Activated T-cell treated with anti-CD3 and anti-CD28 coated beads, Interleukin-2, amount 50 U/mL, for 24 hours (primary cell): ENCODE measurements at regions not wholly inside any gene's neighbourhood (a gene's known extent, or its start where the extent isn't known, plus 50 kb on each side); places are given as distances from the start of the nearest gene placed in this dataset.

Source experiments
- DNase-seq: peaks from one replicate; pipeline ENCODE4 v3.0.0-alpha.2; 2020
- H3K27ac Mint-ChIP-seq: 2 replicates; pipeline ENCODE4 v1.8.0; 2020; ENCODE audit warnings: mild to moderate bottlenecking, mixed read lengths
- H3K27me3 Mint-ChIP-seq: 2 replicates; pipeline ENCODE4 v1.8.0; 2020; ENCODE audit warnings: mixed read lengths
- H3K36me3 Mint-ChIP-seq: 2 replicates; pipeline ENCODE4 v1.8.0; 2020; ENCODE audit warnings: low read depth, mixed read lengths
- H3K4me1 Mint-ChIP-seq: 2 replicates; pipeline ENCODE4 v1.8.0; 2020; ENCODE audit warnings: low read depth, mixed read lengths
- H3K4me3 Mint-ChIP-seq: 2 replicates; pipeline ENCODE4 v1.8.0; 2020; ENCODE audit warnings: mild to moderate bottlenecking, moderate library complexity, mixed read lengths
- H3K9me3 Mint-ChIP-seq: 2 replicates; pipeline ENCODE4 v1.8.0; 2020; ENCODE audit warnings: mixed read lengths

- no peak overlapping the region for H3K27ac Mint-ChIP-seq
- DNase-seq: no peak
- H3K27me3 Mint-ChIP-seq: peaks cover 14% of the 10 kb centered on the region
- H3K36me3 Mint-ChIP-seq: no peaks in the 10 kb centered on the region
- no peak overlapping the region for H3K4me3 Mint-ChIP-seq
- H3K4me1 Mint-ChIP-seq: no peaks in the 10 kb centered on the region
- peaks cover 21% of the 10 kb centered on the region for H3K9me3 Mint-ChIP-seq
Measured at GRCh38 chr7:92932450-92932849, 96.1 kb upstream of the CDK6 start.

GRCh38 chr7:92930404-92930803 lies 94.0 kb upstream of the CDK6 start:
- Mint-ChIP-seq H3K4me1 (no peaks in the 10 kb centered on the region), H3K27me3 (peaks cover 18% of the 10 kb centered on the region), H3K27ac (no peak overlapping the region), H3K4me3 (no peak overlapping the region), H3K9me3 (peaks cover 21% of the 10 kb centered on the region), H3K36me3 (no peaks in the 10 kb centered on the region)
- DNase-seq: no peak

- Mint-ChIP-seq H3K36me3 (no peaks in the 10 kb centered on the region), H3K4me3 (no peak overlapping the region), H3K9me3 (peaks cover 19% of the 10 kb centered on the region), H3K4me1 (no peaks in the 10 kb centered on the region), H3K27ac (no peak overlapping the region), H3K27me3 (peaks cover 22% of the 10 kb centered on the region)
- DNase-seq: no peak
Measured at GRCh38 chr7:92926697-92927044, 90.3 kb upstream of the CDK6 start.

- no peak for DNase-seq
- Mint-ChIP-seq H3K4me3 (no peak overlapping the region), H3K27me3 (peaks cover 22% of the 10 kb centered on the region), H3K27ac (no peak overlapping the region), H3K36me3 (no peaks in the 10 kb centered on the region), H3K9me3 (peaks cover 16% of the 10 kb centered on the region), H3K4me1 (no peaks in the 10 kb centered on the region)
Measured at GRCh38 chr7:92925876-92926696, 89.7 kb upstream of the CDK6 start.

- no peak for DNase-seq
- no peak overlapping the region for H3K27ac Mint-ChIP-seq
- H3K27me3 Mint-ChIP-seq: peaks cover 22% of the 10 kb centered on the region
- no peaks in the 10 kb centered on the region for H3K36me3 Mint-ChIP-seq
- no peak overlapping the region for H3K4me3 Mint-ChIP-seq
- peaks cover 5% of the 10 kb centered on the region for H3K9me3 Mint-ChIP-seq
- H3K4me1 Mint-ChIP-seq: no peaks in the 10 kb centered on the region
Measured at GRCh38 chr7:92924800-92925199, 88.4 kb upstream of the CDK6 start.

- DNase-seq: no peak
- no peaks in the 10 kb centered on the region for H3K9me3 Mint-ChIP-seq
- H3K36me3 Mint-ChIP-seq: no peaks in the 10 kb centered on the region
- H3K4me3 Mint-ChIP-seq: no peak overlapping the region
- peaks cover 2% of the 10 kb centered on the region for H3K27me3 Mint-ChIP-seq
- H3K27ac Mint-ChIP-seq: no peak overlapping the region
- no peaks in the 10 kb centered on the region for H3K4me1 Mint-ChIP-seq
Measured at GRCh38 chr7:92917230-92917629, 80.9 kb upstream of the CDK6 start.

- DNase-seq: no peak
- H3K4me1 Mint-ChIP-seq: no peaks in the 10 kb centered on the region
- no peaks in the 10 kb centered on the region for H3K9me3 Mint-ChIP-seq
- H3K27me3 Mint-ChIP-seq: no peaks in the 10 kb centered on the region
- no peak overlapping the region for H3K27ac Mint-ChIP-seq
- H3K36me3 Mint-ChIP-seq: no peaks in the 10 kb centered on the region
- H3K4me3 Mint-ChIP-seq: no peak overlapping the region
Measured at GRCh38 chr7:92916770-92917224, 80.4 kb upstream of the CDK6 start.

GRCh38 chr7:92915348-92915747 lies 79.0 kb upstream of the CDK6 start:
- DNase-seq: no peak
- H3K36me3 Mint-ChIP-seq: no peaks in the 10 kb centered on the region
- H3K4me3 Mint-ChIP-seq: no peak overlapping the region
- no peaks in the 10 kb centered on the region for H3K27me3 Mint-ChIP-seq
- no peaks in the 10 kb centered on the region for H3K4me1 Mint-ChIP-seq
- peaks cover 2% of the 10 kb centered on the region for H3K9me3 Mint-ChIP-seq
- H3K27ac Mint-ChIP-seq: no peak overlapping the region

GRCh38 chr7:92914645-92915044 lies 78.3 kb upstream of the CDK6 start:
- Mint-ChIP-seq H3K27ac (no peak overlapping the region), H3K4me3 (no peak overlapping the region), H3K4me1 (peaks cover 1% of the 10 kb centered on the region), H3K36me3 (no peaks in the 10 kb centered on the region), H3K27me3 (no peaks in the 10 kb centered on the region), H3K9me3 (peaks cover 2% of the 10 kb centered on the region)
- DNase-seq: no peak

GRCh38 chr7:92913849-92914248 lies 77.5 kb upstream of the CDK6 start:
- DNase-seq: no peak
- Mint-ChIP-seq H3K36me3 (no peaks in the 10 kb centered on the region), H3K4me3 (no peak overlapping the region), H3K4me1 (peaks cover 2% of the 10 kb centered on the region), H3K27ac (no peak overlapping the region), H3K27me3 (no peaks in the 10 kb centered on the region), H3K9me3 (peaks cover 2% of the 10 kb centered on the region)

- Mint-ChIP-seq H3K4me3 (no peak overlapping the region), H3K4me1 (peaks cover 6% of the 10 kb centered on the region), H3K27ac (no peak overlapping the region), H3K27me3 (no peaks in the 10 kb centered on the region), H3K36me3 (no peaks in the 10 kb centered on the region), H3K9me3 (peaks cover 5% of the 10 kb centered on the region)
- DNase-seq: no peak
Measured at GRCh38 chr7:92910976-92911375, 74.6 kb upstream of the CDK6 start.

- H3K4me3 Mint-ChIP-seq: no peak overlapping the region
- no peak overlapping the region for H3K27ac Mint-ChIP-seq
- H3K9me3 Mint-ChIP-seq: peaks cover 6% of the 10 kb centered on the region
- no peaks in the 10 kb centered on the region for H3K27me3 Mint-ChIP-seq
- H3K36me3 Mint-ChIP-seq: no peaks in the 10 kb centered on the region
- DNase-seq: no peak
- peaks cover 13% of the 10 kb centered on the region for H3K4me1 Mint-ChIP-seq
Measured at GRCh38 chr7:92909686-92910475, 73.5 kb upstream of the CDK6 start.

- H3K36me3 Mint-ChIP-seq: peaks cover 8% of the 10 kb centered on the region
- H3K27me3 Mint-ChIP-seq: no peaks in the 10 kb centered on the region
- H3K9me3 Mint-ChIP-seq: peaks cover 14% of the 10 kb centered on the region
- peak; percentile 83 for DNase-seq
- peak overlapping the region; percentile 97 for H3K27ac Mint-ChIP-seq
- H3K4me1 Mint-ChIP-seq: peaks cover 32% of the 10 kb centered on the region
- peak overlapping the region; percentile 53 for H3K4me3 Mint-ChIP-seq
Measured at GRCh38 chr7:92904244-92905131, 68.1 kb upstream of the CDK6 start.

GRCh38 chr7:92898798-92899197 lies 62.4 kb upstream of the CDK6 start:
- H3K27ac Mint-ChIP-seq: no peak overlapping the region
- peaks cover 14% of the 10 kb centered on the region for H3K4me1 Mint-ChIP-seq
- H3K27me3 Mint-ChIP-seq: peaks cover 13% of the 10 kb centered on the region
- H3K36me3 Mint-ChIP-seq: peaks cover 17% of the 10 kb centered on the region
- no peak overlapping the region for H3K4me3 Mint-ChIP-seq
- H3K9me3 Mint-ChIP-seq: peaks cover 47% of the 10 kb centered on the region
- DNase-seq: no peak
